ENCODE measurements at regions not wholly inside any gene's neighbourhood (a gene's known extent, or its start where the extent isn't known, plus 50 kb on each side); places are given as distances from the start of the nearest gene placed in this dataset.

DNA sequence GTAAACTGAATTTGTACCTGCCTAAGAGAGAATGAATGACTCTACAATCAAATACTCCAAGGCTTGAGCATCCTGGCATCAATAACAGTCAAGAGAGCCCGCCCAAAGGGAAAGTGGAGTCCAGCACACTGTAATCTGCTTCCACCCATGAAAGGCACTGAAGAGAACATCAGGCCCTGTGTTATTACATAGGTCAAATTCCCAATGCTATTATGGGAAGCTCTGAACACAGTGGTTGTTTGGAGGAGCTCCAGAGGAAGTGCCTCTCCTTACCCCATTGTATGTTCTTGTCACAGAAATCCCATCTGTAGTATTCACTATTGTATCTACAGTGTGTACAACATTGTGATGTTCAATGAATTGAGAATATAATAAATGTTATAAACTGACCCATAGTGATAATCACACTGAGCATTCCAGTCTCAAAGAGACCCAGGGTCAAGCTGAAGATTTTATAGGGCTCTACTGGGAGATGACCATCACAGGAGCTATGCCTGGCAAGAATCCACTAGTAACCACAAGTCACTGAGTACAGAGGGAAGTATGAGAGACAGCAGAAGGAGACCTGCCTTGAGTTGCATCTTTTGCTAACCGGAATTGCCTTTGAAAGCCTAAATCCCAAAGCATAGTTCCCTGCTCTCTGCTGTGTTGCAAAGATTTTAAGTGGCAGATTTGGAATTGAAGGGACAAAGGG is 446.7 kb downstream of the GJA1 start:
- TF ChIP-seq ZFX (IDR thresholded peaks at IDR 0.05; ENCODE audit: borderline replicate concordance), result no peak
- TF ChIP-seq, protein P1, sequence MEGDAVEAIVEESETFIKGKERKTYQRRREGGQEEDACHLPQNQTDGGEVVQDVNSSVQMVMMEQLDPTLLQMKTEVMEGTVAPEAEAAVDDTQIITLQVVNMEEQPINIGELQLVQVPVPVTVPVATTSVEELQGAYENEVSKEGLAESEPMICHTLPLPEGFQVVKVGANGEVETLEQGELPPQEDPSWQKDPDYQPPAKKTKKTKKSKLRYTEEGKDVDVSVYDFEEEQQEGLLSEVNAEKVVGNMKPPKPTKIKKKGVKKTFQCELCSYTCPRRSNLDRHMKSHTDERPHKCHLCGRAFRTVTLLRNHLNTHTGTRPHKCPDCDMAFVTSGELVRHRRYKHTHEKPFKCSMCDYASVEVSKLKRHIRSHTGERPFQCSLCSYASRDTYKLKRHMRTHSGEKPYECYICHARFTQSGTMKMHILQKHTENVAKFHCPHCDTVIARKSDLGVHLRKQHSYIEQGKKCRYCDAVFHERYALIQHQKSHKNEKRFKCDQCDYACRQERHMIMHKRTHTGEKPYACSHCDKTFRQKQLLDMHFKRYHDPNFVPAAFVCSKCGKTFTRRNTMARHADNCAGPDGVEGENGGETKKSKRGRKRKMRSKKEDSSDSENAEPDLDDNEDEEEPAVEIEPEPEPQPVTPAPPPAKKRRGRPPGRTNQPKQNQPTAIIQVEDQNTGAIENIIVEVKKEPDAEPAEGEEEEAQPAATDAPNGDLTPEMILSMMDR (IDR thresholded peaks at IDR 0.05), result no peak
- no peak overlapping the region for H3K27ac ChIP-seq

DNA sequence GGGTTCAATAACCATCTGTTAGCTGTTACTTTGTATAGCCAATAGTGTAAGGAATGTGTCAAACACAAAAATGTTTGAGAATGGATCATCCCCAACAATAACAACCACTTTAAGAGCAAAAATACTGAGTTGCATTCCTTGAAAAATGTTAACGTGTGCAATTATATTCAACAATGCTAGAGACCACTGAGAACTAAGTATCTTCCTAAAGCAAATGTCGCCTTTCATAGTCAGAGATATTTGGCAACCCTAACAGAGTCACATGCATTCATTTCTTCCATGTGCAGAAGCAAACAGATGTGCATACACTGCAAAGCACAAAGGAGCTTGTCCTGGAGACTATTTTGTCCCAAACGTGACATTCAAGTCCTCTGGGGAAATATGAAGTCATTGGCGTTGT is 448.6 kb downstream of the GJA1 start:
- TF ChIP-seq, protein P1 (IDR thresholded peaks at IDR 0.05), result no peak
- TF ChIP-seq ZFX (IDR thresholded peaks at IDR 0.05; ENCODE audit: borderline replicate concordance), result no peak
- H3K27ac ChIP-seq, result no peak overlapping the region

DNA sequence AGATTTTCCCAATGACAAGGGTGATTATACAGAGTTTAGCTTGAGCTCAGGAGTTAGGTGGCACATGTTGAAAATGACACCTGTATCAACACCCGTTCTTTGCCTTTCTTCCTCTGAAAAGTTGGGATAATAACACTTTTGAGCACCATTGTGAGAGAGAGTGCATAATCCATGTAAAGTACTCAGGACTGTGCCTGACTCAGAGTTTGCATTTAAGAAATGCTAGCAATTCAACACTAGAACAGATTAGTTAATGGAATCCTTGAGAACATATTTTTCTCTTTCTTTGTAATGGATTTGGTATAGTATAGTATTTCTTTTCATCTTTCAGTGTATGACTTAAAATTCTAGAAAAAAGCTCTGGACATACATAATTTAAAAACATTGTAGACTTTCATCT is 449.2 kb downstream of the GJA1 start:
- TF ChIP-seq ZFX (IDR thresholded peaks at IDR 0.05; ENCODE audit: borderline replicate concordance), result no peak
- TF ChIP-seq, protein P1 (IDR thresholded peaks at IDR 0.05), result no peak
- H3K27ac ChIP-seq, result no peak overlapping the region

DNA sequence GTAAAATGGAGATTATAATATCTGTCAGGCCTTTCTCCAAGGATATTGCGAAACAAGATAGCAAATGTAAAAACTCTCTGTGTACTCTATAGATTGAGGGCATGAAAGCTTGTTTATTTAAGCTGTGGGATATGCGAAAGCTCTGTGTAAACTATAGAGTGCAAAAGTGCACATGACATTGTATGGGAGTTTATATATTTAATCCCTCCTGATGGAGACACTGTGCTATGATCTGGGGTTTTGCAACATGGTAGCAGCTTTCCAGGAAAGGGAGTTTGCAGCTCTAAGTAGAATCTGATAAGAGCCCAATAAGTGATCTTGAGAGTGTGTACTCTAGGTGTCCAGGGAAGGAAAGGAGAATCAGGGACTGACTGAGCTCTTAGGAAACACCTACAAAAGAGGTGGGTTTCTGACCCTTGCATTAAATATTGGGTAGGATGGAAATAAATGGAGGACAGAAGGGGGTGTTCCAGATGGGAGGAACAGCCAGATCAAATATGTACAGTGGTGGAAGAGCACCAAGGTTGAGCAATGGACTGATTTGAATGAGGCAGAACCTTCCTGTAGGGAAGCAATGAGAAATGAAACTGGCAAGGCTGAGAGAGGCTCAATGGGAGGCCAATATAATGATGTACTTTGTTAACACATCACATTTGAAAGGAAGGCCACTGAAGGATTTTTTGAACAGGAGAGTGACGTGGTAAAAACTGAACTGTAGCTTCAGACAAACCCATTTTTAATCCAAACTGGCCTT is 450.1 kb downstream of the GJA1 start:
- no peak overlapping the region for H3K27ac ChIP-seq
- TF ChIP-seq, protein P1 (IDR thresholded peaks at IDR 0.05), result no peak
- no peak for TF ChIP-seq ZFX (IDR thresholded peaks at IDR 0.05; ENCODE audit: borderline replicate concordance)

DNA sequence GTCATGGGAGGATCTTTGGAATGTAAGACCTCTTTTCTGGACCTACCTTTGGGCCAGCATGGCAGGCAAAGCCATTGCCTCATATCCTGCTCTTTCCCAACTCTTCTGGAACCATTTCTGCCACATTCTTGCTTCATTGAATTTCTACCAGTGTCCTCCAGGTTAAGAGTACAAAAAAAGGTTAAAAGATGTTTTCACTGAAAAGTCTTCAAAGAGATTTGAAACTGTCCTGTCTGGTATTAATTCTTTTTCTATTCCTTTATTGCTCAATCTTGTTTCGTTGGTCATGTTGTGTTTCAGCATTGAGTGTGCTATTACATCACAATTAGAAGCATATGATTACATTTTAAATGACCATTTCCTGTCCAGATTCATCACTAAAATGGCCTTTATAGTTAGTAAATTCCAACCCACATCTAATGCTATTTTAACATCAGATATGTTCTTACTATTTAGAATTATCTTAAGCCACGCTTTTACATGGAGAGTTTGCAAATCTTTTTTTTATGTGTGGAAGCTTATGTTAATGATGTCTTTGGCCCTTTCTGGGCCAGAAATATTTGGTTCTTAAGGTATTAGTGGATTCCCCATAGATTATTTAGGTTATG is 450.9 kb downstream of the GJA1 start:
- no peak overlapping the region for H3K27ac ChIP-seq
- no peak for TF ChIP-seq ZFX (IDR thresholded peaks at IDR 0.05; ENCODE audit: borderline replicate concordance)
- TF ChIP-seq, protein P1 (IDR thresholded peaks at IDR 0.05), result no peak

DNA sequence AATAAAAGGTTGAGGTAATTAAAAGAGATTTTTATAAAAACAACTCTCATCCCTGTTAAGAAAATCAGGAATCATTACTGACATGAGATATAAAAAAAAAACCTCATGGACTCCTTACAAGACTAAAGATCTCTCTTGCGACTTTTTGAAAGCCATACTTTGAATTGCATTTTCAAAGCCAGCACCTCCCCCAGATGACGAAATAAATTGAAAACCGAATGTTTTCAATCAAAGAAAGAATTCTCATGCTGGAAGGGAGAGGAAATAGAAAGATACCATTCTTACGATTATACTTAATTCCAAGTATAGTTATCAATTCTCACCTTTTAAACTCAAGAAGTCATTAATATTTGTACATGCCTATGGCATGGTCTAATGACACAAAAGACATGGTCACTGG is 452.3 kb downstream of the GJA1 start:
- TF ChIP-seq ZFX (IDR thresholded peaks at IDR 0.05; ENCODE audit: borderline replicate concordance), result no peak
- TF ChIP-seq, protein P1 (IDR thresholded peaks at IDR 0.05), result no peak
- H3K27ac ChIP-seq, result no peak overlapping the region
